NCI-H1436 (cell line): ENCODE measurements at regions not wholly inside any gene's neighbourhood (a gene's known extent, or its start where the extent isn't known, plus 50 kb on each side); places are given as distances from the start of the nearest gene placed in this dataset.

Experiments used
- DNase-seq: peaks from one replicate; lab custom pipeline; 2025; lab: John Stamatoyannopoulos, UW

GRCh38 chr1:192522673-192523072 lies 52.9 kb upstream of the RGS1 start:
- no peak for DNase-seq

- DNase-seq: no peak
Observed at GRCh38 chr1:192524223-192524622, 51.4 kb upstream of the RGS1 start.
